ENCODE measurements at regions not wholly inside any gene's neighbourhood (a gene's known extent, or its start where the extent isn't known, plus 50 kb on each side); places are given as distances from the start of the nearest gene placed in this dataset.

DNA sequence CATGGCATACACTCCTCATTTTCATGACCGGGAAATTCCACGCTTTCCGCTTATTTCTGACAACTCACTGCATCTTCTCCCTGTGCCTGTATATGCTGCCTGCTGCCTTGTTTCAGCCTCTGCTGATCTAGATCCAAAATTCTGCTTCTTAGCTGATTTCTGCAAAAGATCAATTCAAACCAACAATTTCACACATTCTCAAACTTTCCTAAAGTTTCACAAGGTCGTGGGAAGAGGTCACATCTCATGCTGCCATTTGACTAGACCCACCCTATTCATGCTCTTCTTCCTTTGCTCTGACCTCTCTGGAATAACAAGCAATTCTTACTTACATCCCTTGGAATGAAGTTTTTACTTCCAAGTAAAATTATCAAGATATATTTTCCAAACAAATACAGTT, 84.5 kb downstream of the TMEM167A start:
- no peak for ATAC-seq

DNA sequence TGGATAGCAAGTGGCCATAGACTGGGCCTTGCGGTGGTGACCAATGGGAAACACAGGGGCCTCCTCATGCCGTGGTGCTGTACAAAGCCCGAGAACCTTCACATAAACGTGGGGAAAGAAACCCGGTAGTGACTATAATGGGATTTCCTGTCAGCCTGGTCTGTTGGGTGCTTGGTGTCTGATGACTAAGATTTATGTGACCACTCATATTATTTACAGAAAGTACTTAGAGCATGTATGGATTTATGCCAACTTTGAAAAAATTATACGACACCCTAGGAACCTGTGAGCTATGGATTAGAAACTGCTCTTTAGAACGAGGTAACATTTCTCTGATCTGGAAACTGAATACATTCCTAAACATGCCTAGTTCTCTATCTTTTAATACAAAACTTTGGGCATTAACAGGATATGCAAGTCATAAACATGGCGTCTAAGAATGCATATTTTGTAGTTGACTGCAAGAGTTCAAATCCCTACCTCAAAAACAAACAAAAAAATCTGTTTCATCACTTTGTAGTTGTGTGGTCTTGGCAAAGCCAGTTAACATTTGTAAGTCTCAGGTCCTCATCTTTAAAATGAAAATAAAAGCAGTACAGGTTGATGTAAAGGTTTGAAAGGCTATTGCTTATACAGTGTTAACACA, 85.4 kb downstream of the TMEM167A start:
- H3K27ac ChIP-seq (ENCODE audit: low read length): no peak overlapping the region
- H3K27me3 ChIP-seq (ENCODE audit: control insufficient read depth, insufficient read depth, low read length): no peaks in the 10 kb centered on the region
- H3K36me3 ChIP-seq (ENCODE audit: control insufficient read depth, insufficient read depth, low read length): no peaks in the 10 kb centered on the region
- intact Hi-C loops (cut with micrococcal nuclease; ENCODE audit: unreplicated experiment) (no loop called here), in situ Hi-C loops (cut with HindIII; ENCODE audit: low pct_unique_long_range_greater_than_20kb, low sequenced_read_pairs) (no loop called here)
- ChIA-PET CTCF (no interaction called here), POLR2A (no interaction called here)
- H3K9me3 ChIP-seq (ENCODE audit: control insufficient read depth, insufficient read depth, low read depth, low read length): no peaks in the 10 kb centered on the region
- TF ChIP-seq TCF7L2 (IDR thresholded peaks at IDR 0.05; ENCODE audit: low read depth, low read length) (no peak), SIN3A (IDR thresholded peaks at IDR 0.05; ENCODE audit: borderline replicate concordance, insufficient read depth, low read depth, low read length) (no peak), POLR2AphosphoS5 (IDR thresholded peaks at IDR 0.05; ENCODE audit: low read depth, low read length) (no peak)
- TF ChIP-seq, protein P1, sequence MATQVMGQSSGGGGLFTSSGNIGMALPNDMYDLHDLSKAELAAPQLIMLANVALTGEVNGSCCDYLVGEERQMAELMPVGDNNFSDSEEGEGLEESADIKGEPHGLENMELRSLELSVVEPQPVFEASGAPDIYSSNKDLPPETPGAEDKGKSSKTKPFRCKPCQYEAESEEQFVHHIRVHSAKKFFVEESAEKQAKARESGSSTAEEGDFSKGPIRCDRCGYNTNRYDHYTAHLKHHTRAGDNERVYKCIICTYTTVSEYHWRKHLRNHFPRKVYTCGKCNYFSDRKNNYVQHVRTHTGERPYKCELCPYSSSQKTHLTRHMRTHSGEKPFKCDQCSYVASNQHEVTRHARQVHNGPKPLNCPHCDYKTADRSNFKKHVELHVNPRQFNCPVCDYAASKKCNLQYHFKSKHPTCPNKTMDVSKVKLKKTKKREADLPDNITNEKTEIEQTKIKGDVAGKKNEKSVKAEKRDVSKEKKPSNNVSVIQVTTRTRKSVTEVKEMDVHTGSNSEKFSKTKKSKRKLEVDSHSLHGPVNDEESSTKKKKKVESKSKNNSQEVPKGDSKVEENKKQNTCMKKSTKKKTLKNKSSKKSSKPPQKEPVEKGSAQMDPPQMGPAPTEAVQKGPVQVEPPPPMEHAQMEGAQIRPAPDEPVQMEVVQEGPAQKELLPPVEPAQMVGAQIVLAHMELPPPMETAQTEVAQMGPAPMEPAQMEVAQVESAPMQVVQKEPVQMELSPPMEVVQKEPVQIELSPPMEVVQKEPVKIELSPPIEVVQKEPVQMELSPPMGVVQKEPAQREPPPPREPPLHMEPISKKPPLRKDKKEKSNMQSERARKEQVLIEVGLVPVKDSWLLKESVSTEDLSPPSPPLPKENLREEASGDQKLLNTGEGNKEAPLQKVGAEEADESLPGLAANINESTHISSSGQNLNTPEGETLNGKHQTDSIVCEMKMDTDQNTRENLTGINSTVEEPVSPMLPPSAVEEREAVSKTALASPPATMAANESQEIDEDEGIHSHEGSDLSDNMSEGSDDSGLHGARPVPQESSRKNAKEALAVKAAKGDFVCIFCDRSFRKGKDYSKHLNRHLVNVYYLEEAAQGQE (IDR thresholded peaks at IDR 0.05; ENCODE audit: insufficient read depth in 1 of 2, low read depth in 2 of 2, low read length in 1 of 2): no peak
- TF ChIP-seq, protein P2, sequence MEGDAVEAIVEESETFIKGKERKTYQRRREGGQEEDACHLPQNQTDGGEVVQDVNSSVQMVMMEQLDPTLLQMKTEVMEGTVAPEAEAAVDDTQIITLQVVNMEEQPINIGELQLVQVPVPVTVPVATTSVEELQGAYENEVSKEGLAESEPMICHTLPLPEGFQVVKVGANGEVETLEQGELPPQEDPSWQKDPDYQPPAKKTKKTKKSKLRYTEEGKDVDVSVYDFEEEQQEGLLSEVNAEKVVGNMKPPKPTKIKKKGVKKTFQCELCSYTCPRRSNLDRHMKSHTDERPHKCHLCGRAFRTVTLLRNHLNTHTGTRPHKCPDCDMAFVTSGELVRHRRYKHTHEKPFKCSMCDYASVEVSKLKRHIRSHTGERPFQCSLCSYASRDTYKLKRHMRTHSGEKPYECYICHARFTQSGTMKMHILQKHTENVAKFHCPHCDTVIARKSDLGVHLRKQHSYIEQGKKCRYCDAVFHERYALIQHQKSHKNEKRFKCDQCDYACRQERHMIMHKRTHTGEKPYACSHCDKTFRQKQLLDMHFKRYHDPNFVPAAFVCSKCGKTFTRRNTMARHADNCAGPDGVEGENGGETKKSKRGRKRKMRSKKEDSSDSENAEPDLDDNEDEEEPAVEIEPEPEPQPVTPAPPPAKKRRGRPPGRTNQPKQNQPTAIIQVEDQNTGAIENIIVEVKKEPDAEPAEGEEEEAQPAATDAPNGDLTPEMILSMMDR (IDR thresholded peaks at IDR 0.05): no peak
- BruUV-seq (replicated peaks): no TSS peak
- no peak for DNase-seq (ENCODE audit: low read depth, low spot score)
- no peaks in the 10 kb centered on the region for H3K4me1 ChIP-seq (ENCODE audit: control insufficient read depth, insufficient read depth, low read length)
- H3K4me3 ChIP-seq (ENCODE audit: low read depth in 2 of 2, low read length in 2 of 2): no peak overlapping the region
- ATAC-seq: no peak

More for the DNA sequence above, 84.5 kb downstream of the TMEM167A start:
- TF ChIP-seq POLR2AphosphoS5 (IDR thresholded peaks at IDR 0.05; ENCODE audit: low read depth, low read length) (no peak), TCF7L2 (IDR thresholded peaks at IDR 0.05; ENCODE audit: low read depth, low read length) (no peak), SIN3A (IDR thresholded peaks at IDR 0.05; ENCODE audit: borderline replicate concordance, insufficient read depth, low read depth, low read length) (no peak)
- TF ChIP-seq, protein P1 (IDR thresholded peaks at IDR 0.05; ENCODE audit: insufficient read depth in 1 of 2, low read depth in 2 of 2, low read length in 1 of 2): no peak
- TF ChIP-seq, protein P2 (IDR thresholded peaks at IDR 0.05): no peak
- ChIA-PET CTCF (no interaction called here), POLR2A (no interaction called here)
- no peak overlapping the region for H3K4me3 ChIP-seq (ENCODE audit: low read depth in 2 of 2, low read length in 2 of 2)
- H3K27me3 ChIP-seq (ENCODE audit: control insufficient read depth, insufficient read depth, low read length): no peaks in the 10 kb centered on the region
- no peaks in the 10 kb centered on the region for H3K4me1 ChIP-seq (ENCODE audit: control insufficient read depth, insufficient read depth, low read length)
- H3K27ac ChIP-seq (ENCODE audit: low read length): no peak overlapping the region
- no peak for DNase-seq (ENCODE audit: low read depth, low spot score)
- in situ Hi-C loops (cut with HindIII; ENCODE audit: low pct_unique_long_range_greater_than_20kb, low sequenced_read_pairs): no loop called here
- H3K9me3 ChIP-seq (ENCODE audit: control insufficient read depth, insufficient read depth, low read depth, low read length): no peaks in the 10 kb centered on the region
- H3K36me3 ChIP-seq (ENCODE audit: control insufficient read depth, insufficient read depth, low read length): no peaks in the 10 kb centered on the region
- BruUV-seq (replicated peaks): no TSS peak
- intact Hi-C loops (cut with micrococcal nuclease; ENCODE audit: unreplicated experiment): no loop called here
